MM.1S (cell line): ENCODE measurements at regions not wholly inside any gene's neighbourhood (a gene's known extent, or its start where the extent isn't known, plus 50 kb on each side); places are given as distances from the start of the nearest gene placed in this dataset.
"Not testable (repeated sequence)": the region's sequence is repeated elsewhere in the genome, so short reads cannot be mapped to it uniquely, and the experiment has no call there.

Experiments used
- DNase-seq: peaks from one replicate; pipeline ENCODE4 v3.0.0-alpha.2; 2015
- H2AFZ ChIP-seq: fragments of 300-600 bp; sonication (generic); 2 replicates; pipeline ENCODE4 v1.6.0; 2016; ENCODE audit warnings: antibody characterized with exemption, low read length
- H3F3A ChIP-seq: fragments of 300-600 bp; sonication (generic); 2 replicates; pipeline ENCODE4 v1.6.1; 2016; ENCODE audit warnings: mild to moderate bottlenecking, antibody characterized with exemption, low read length, moderate library complexity, mixed read lengths; ENCODE audit not compliant: insufficient read depth
- H3K27ac ChIP-seq: fragments of 300-600 bp; sonication (generic); 2 replicates; pipeline ENCODE4 v1.5.1; 2016; ENCODE audit warnings: mild to moderate bottlenecking, low read length
- H3K27me3 ChIP-seq: fragments of 300-600 bp; sonication (generic); replicated peaks from 2 replicates; pipeline ENCODE4 v1.6.0; 2016; ENCODE audit warnings: low read length; ENCODE audit not compliant: insufficient read depth
- H3K36me3 ChIP-seq: fragments of 300-600 bp; sonication (generic); replicated peaks from 2 replicates; pipeline ENCODE4 v1.6.1; 2016; ENCODE audit warnings: mild to moderate bottlenecking, low read length, mixed read lengths; ENCODE audit not compliant: insufficient read depth
- H3K4me1 ChIP-seq: fragments of 300-600 bp; sonication (generic); 2 replicates; pipeline ENCODE4 v1.6.1; 2016; ENCODE audit warnings: low read length, mixed read lengths
- H3K4me2 ChIP-seq: fragments of 300-600 bp; sonication (generic); 2 replicates; pipeline ENCODE4 v1.6.0; 2016; ENCODE audit warnings: low read depth, low read length
- H3K4me3 ChIP-seq: fragments of 300-600 bp; sonication (generic); 2 replicates; pipeline ENCODE4 v1.5.1; 2016; ENCODE audit warnings: low read length, mixed read lengths
- H3K79me2 ChIP-seq: fragments of 300-600 bp; sonication (generic); 2 replicates; pipeline ENCODE4 v1.6.1; 2016; ENCODE audit warnings: mixed run types, low read length, mixed read lengths
- H3K9ac ChIP-seq: fragments of 300-600 bp; sonication (generic); 2 replicates; pipeline ENCODE4 v1.6.1; 2016; ENCODE audit warnings: low read length, mixed read lengths
- H3K9me2 ChIP-seq: fragments of 300-600 bp; sonication (generic); replicated peaks from 2 replicates; pipeline ENCODE4 v1.6.1; 2016; ENCODE audit warnings: mild to moderate bottlenecking, low read length, mixed read lengths; ENCODE audit not compliant: insufficient read depth
- H3K9me3 ChIP-seq: fragments of 300-600 bp; sonication (generic); replicated peaks from 2 replicates; pipeline ENCODE4 v1.6.1; 2016; ENCODE audit warnings: mild to moderate bottlenecking, low read length, mixed read lengths; ENCODE audit not compliant: insufficient read depth
- H4K20me1 ChIP-seq: fragments of 300-600 bp; sonication (generic); 2 replicates; pipeline ENCODE4 v1.6.1; 2016; ENCODE audit warnings: mild to moderate bottlenecking, low read length, moderate library complexity, mixed read lengths; ENCODE audit not compliant: insufficient read depth
- EZH2 ChIP-seq: fragments of 300-600 bp; sonication (generic); optimal IDR thresholded peaks from 2 replicates; pipeline ENCODE3; 2017; ENCODE audit warnings: low read depth, mild to moderate bottlenecking, antibody characterized with exemption, low read length, mixed read lengths
- EZH2phosphoT487 ChIP-seq: fragments of 300-600 bp; sonication (generic); IDR thresholded peaks from 2 replicates; pipeline ENCODE4 v1.6.1; 2018; ENCODE audit warnings: antibody characterized with exemption, low read length
- TF ChIP-seq, protein P1 (sequence below): fragments of 300-600 bp; sonication (generic); IDR thresholded peaks from 2 replicates; pipeline ENCODE4 v1.5.1; 2016; ENCODE audit warnings: antibody characterized with exemption, low read length, mixed read lengths

DNA sequence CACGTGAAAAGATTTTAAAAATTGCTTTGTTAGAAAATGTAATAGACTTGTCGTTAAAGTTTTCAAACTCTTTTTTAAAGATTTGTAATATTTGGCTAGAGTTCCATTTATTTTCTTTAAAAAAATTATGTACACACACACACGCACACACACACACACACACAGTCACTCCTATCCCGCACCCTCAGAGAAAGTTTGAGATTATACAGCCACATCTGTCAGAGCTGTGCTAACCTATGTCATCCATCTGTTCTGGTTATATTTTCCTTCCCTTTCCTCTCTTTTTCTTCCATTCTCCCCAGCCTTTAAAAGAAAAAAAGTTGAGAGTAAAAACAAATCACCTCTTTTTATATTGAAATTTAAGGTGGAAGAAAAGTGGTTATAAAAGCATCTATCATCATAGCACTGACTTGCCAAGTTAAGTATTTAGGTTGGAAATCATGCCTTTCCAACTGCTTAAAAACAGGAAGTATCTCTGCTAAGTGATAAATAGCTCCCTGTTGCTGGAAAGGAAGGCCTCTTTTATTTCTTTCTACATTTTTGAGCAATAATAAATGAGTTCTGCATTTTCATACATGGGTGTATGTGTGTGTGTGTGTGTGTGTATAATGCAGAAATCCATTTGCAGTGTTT, 163.3 kb upstream of the SPRY1 start:
- TF ChIP-seq EZH2 (no peak), EZH2phosphoT487 (no peak)
- TF ChIP-seq, protein P1, sequence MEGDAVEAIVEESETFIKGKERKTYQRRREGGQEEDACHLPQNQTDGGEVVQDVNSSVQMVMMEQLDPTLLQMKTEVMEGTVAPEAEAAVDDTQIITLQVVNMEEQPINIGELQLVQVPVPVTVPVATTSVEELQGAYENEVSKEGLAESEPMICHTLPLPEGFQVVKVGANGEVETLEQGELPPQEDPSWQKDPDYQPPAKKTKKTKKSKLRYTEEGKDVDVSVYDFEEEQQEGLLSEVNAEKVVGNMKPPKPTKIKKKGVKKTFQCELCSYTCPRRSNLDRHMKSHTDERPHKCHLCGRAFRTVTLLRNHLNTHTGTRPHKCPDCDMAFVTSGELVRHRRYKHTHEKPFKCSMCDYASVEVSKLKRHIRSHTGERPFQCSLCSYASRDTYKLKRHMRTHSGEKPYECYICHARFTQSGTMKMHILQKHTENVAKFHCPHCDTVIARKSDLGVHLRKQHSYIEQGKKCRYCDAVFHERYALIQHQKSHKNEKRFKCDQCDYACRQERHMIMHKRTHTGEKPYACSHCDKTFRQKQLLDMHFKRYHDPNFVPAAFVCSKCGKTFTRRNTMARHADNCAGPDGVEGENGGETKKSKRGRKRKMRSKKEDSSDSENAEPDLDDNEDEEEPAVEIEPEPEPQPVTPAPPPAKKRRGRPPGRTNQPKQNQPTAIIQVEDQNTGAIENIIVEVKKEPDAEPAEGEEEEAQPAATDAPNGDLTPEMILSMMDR: no peak
- H3K79me2 ChIP-seq: no peaks in the 10 kb centered on the region
- no peak for DNase-seq
- no peak overlapping the region for H3K4me3 ChIP-seq
- no peaks in the 10 kb centered on the region for H3K36me3 ChIP-seq
- H3K9me3 ChIP-seq: no peaks in the 10 kb centered on the region
- H3K9ac ChIP-seq: no peak overlapping the region
- no peaks in the 10 kb centered on the region for H3K27me3 ChIP-seq
- peaks cover 15% of the 10 kb centered on the region for H3K4me1 ChIP-seq
- H3F3A ChIP-seq: no peaks in the 10 kb centered on the region
- no peaks in the 10 kb centered on the region for H3K9me2 ChIP-seq
- H4K20me1 ChIP-seq: no peaks in the 10 kb centered on the region
- no peak overlapping the region for H3K4me2 ChIP-seq
- H2AFZ ChIP-seq: no peak overlapping the region
- H3K27ac ChIP-seq: no peak overlapping the region

DNA sequence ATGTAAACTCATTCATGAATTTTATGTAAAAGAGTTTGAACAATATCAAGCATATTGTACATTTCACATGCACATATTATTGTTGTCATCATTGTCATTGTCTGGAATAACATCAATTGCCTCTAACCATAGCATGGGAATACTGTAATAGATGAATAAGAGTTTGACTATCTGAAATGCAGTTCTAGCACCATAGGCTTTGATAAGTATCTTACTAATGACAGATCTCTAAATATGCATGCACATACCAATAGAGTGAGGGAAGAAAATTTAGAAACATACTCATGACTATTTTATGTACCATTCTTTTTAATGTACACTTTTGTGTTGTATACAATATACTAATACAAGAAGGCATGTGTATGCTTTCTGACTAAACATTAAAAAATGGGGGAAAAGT, 161.6 kb upstream of the SPRY1 start:
- no peak overlapping the region for H3K9ac ChIP-seq
- no peak overlapping the region for H3K27ac ChIP-seq
- no peak overlapping the region for H3K4me3 ChIP-seq
- H2AFZ ChIP-seq: no peak overlapping the region
- no peak for DNase-seq
- no peaks in the 10 kb centered on the region for H3K36me3 ChIP-seq
- peaks cover 15% of the 10 kb centered on the region for H3K4me1 ChIP-seq
- no peaks in the 10 kb centered on the region for H4K20me1 ChIP-seq
- TF ChIP-seq EZH2: no peak
- no peak for TF ChIP-seq EZH2phosphoT487
- TF ChIP-seq, protein P1: no peak
- H3K27me3 ChIP-seq: no peaks in the 10 kb centered on the region
- no peaks in the 10 kb centered on the region for H3K79me2 ChIP-seq
- H3F3A ChIP-seq: no peaks in the 10 kb centered on the region
- no peak overlapping the region for H3K4me2 ChIP-seq
- no peaks in the 10 kb centered on the region for H3K9me2 ChIP-seq
- H3K9me3 ChIP-seq: no peaks in the 10 kb centered on the region

DNA sequence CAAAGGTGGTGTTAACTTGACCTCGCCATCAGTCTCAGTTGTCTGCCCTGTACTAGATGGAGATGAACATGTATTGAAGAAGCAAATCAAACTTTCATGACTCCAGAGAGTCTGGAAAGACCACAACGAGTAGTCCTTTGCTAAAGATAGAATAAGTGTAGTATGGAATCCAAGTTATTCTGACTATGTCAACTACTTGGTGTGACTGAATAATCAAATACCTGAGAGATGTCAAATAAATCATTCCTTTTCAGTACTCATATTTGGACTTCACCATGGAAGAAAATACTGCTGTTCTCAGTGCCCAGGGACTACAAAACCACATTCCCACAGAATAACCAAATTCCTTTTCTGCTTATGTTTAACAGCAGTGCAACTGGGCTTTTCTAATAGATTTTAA, 161.2 kb upstream of the SPRY1 start:
- H2AFZ ChIP-seq: no peak overlapping the region
- no peak for DNase-seq

DNA sequence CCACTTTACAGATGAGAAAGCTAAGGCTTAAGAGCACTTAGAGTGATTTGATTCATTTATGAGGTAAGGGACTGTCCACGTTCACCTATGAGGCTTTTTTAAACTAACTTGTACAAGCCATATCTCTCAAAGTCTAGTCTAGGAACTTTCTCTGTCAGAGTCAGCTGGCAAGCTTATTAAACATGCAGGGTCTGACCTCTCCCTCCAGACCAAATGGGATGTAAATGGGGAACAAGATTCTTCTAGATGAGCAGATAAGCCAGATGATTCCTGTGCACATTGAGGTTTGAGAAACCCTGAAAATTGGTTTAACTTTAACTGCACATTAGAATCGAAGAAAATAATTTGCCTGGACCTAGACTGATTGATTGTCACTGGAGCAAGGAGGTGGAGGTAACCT, 160.0 kb upstream of the SPRY1 start:
- Histone ChIP-seq H3K9me3 (no peaks in the 10 kb centered on the region), H2AFZ (no peak overlapping the region), H3K4me3 (no peak overlapping the region), H3K9ac (no peak overlapping the region), H3K4me2 (no peak overlapping the region), H3K4me1 (no peaks in the 10 kb centered on the region; the same call in 1 of the 2 replicates), H3K9me2 (no peaks in the 10 kb centered on the region), H4K20me1 (no peaks in the 10 kb centered on the region), H3K79me2 (no peaks in the 10 kb centered on the region), H3K27me3 (no peaks in the 10 kb centered on the region), H3F3A (no peaks in the 10 kb centered on the region), H3K27ac (no peak overlapping the region), H3K36me3 (no peaks in the 10 kb centered on the region)
- TF ChIP-seq EZH2: no peak
- TF ChIP-seq EZH2phosphoT487: no peak
- TF ChIP-seq, protein P1: no peak
- DNase-seq: no peak

More for the DNA sequence above, 161.2 kb upstream of the SPRY1 start:
- no peak for TF ChIP-seq EZH2phosphoT487
- no peaks in the 10 kb centered on the region for H3K79me2 ChIP-seq
- no peaks in the 10 kb centered on the region for H3K9me2 ChIP-seq
- H3K4me1 ChIP-seq: peaks cover 11% of the 10 kb centered on the region
- no peaks in the 10 kb centered on the region for H3K9me3 ChIP-seq
- no peak overlapping the region for H3K4me2 ChIP-seq
- H3K27me3 ChIP-seq: no peaks in the 10 kb centered on the region
- no peaks in the 10 kb centered on the region for H3K36me3 ChIP-seq
- no peak overlapping the region for H3K27ac ChIP-seq
- no peak overlapping the region for H3K9ac ChIP-seq
- H4K20me1 ChIP-seq: no peaks in the 10 kb centered on the region
- no peaks in the 10 kb centered on the region for H3F3A ChIP-seq
- H3K4me3 ChIP-seq: no peak overlapping the region

DNA sequence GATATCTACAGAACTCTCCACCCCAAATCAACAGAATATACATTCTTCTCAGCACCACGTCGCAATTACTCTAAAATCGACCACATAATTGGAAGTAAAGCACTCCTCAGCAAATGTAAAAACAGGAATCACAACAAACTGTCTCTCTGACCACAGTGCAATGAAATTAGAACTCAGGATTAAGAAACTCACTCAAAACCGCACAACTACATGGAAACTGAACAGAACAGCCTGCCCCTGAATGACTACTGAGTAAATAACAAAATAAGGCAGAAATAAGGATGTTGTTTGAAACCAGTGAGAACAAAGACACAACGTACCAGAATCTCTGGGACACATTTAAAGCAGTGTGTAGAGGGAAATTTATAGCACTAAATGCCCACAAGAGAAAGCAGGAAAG, 156.3 kb upstream of the SPRY1 start:
- not testable (repeated sequence) for H3K9ac ChIP-seq, DNase-seq, H4K20me1 ChIP-seq, H3K79me2 ChIP-seq, H3K9me3 ChIP-seq, H3K27ac ChIP-seq, H2AFZ ChIP-seq, H3F3A ChIP-seq, H3K27me3 ChIP-seq, H3K9me2 ChIP-seq, H3K36me3 ChIP-seq, H3K4me1 ChIP-seq, H3K4me2 ChIP-seq, H3K4me3 ChIP-seq

DNA sequence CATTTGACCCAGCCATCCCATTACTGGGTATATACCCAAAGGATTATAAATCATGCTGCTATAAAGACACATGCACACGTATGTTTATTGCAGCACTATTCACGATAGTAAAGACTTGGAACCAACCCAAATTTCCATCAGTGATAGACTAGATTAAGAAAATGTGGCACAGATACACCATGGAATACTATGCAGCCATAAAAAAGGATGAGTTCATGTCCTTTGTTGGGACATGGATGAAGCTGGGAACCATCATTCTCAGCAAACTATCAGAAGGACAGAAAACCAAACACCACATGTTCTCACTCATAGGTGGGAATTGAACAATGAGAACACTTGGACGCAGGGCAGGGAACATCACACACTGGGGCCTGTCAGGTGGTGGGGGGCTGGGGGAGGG, 153.4 kb upstream of the SPRY1 start:
- not testable (repeated sequence) for H3K79me2 ChIP-seq, H4K20me1 ChIP-seq, H3K9ac ChIP-seq, H3K27me3 ChIP-seq, H3F3A ChIP-seq, H3K4me2 ChIP-seq, H3K27ac ChIP-seq, H2AFZ ChIP-seq, H3K36me3 ChIP-seq, H3K4me1 ChIP-seq, H3K9me3 ChIP-seq, H3K9me2 ChIP-seq, DNase-seq, H3K4me3 ChIP-seq
